ENCODE measurements at regions not wholly inside any gene's neighbourhood (a gene's known extent, or its start where the extent isn't known, plus 50 kb on each side); places are given as distances from the start of the nearest gene placed in this dataset.

DNA sequence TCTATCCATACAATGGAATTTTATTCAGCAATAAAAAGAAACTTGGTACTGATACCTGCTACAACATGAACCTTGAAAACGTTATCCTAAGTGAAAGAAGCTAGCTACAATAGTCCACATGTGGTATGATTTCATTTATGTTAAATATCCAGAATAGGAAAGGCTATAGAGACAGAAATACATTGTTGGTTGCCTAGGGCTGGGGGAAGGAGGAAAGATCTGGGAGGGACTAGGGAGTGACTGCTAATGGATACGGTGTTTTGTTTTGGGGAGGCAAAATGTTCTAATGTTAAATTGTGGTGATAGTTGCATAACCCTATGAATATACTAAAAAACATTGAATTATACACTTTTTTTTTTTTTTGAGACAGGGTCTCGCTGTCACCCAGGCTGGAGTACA, 141.1 kb upstream of the ARX start:
- no peak for DNase-seq
- Histone ChIP-seq H3K4me3 (no peak overlapping the region), H3K9me3 (no peaks in the 10 kb centered on the region), H3K36me3 (no peaks in the 10 kb centered on the region), H3K27ac (no peak overlapping the region), H3K4me1 (no peaks in the 10 kb centered on the region), H3K27me3 (no peaks in the 10 kb centered on the region)
- no peak for TF ChIP-seq POLR2A (IDR thresholded peaks at IDR 0.05)
- TF ChIP-seq, protein P1, sequence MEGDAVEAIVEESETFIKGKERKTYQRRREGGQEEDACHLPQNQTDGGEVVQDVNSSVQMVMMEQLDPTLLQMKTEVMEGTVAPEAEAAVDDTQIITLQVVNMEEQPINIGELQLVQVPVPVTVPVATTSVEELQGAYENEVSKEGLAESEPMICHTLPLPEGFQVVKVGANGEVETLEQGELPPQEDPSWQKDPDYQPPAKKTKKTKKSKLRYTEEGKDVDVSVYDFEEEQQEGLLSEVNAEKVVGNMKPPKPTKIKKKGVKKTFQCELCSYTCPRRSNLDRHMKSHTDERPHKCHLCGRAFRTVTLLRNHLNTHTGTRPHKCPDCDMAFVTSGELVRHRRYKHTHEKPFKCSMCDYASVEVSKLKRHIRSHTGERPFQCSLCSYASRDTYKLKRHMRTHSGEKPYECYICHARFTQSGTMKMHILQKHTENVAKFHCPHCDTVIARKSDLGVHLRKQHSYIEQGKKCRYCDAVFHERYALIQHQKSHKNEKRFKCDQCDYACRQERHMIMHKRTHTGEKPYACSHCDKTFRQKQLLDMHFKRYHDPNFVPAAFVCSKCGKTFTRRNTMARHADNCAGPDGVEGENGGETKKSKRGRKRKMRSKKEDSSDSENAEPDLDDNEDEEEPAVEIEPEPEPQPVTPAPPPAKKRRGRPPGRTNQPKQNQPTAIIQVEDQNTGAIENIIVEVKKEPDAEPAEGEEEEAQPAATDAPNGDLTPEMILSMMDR (IDR thresholded peaks at IDR 0.05) = no peak
- intact Hi-C loops (cut with DNase I; ENCODE audit: low total_unique reads) = no loop called here

DNA sequence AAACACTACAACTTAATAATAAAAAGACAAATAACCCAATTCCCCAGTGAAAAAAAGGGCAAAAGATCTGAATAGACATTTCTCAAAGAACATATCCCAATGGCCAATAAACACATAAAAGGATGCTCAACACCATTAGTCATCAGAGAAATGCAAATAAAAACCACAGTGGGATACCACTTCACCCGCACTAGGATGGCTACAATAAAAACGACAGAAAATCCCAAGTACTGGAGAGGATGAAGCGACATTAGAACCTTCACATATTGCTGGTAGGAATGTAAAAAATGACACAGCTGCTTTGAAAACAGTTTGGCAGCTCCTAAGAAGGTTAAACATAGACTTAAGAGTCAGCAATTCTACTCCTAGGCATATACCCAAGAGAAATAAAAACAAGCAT, 140.6 kb upstream of the ARX start:
- no peak for DNase-seq
- H3K27ac ChIP-seq = no peak overlapping the region
- H3K4me1 ChIP-seq = no peaks in the 10 kb centered on the region
- TF ChIP-seq, protein P1 (IDR thresholded peaks at IDR 0.05) = no peak
- TF ChIP-seq POLR2A (IDR thresholded peaks at IDR 0.05) = no peak
- peaks cover 0 to 2% of the 10 kb centered on the region in 2 donors for H3K27me3 ChIP-seq
- intact Hi-C loops (cut with DNase I; ENCODE audit: low total_unique reads) = no loop called here
- H3K4me3 ChIP-seq = no peak overlapping the region
- H3K36me3 ChIP-seq = no peaks in the 10 kb centered on the region
- H3K9me3 ChIP-seq = no peaks in the 10 kb centered on the region

DNA sequence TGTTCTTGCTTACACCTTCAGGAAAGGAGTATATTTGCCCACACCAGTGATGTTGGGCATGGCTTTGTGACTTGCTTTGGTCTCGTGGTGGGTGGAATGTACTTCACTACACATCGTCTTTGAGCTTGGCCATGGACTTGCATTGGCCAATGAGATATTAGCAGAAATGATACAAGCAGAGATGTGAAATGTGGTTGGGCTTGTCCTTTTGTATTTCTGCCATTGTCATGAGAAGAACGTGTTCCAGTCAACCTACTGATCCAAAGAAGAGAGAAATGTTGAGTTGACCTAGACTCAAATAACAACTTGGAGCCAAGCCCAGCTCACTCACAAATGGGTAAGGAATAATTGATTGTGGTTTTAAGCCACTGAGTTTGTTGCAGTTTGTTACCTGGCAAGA, 138.4 kb upstream of the ARX start:
- H3K27me3 ChIP-seq = peaks cover 0 to 3% of the 10 kb centered on the region in 2 donors
- H3K36me3 ChIP-seq = no peaks in the 10 kb centered on the region
- H3K9me3 ChIP-seq = no peaks in the 10 kb centered on the region
- no peaks in the 10 kb centered on the region for H3K4me1 ChIP-seq
- DNase-seq = no peak
- no peak for TF ChIP-seq POLR2A (IDR thresholded peaks at IDR 0.05)
- TF ChIP-seq, protein P1 (IDR thresholded peaks at IDR 0.05) = no peak
- intact Hi-C loops (cut with DNase I; ENCODE audit: low total_unique reads) = no loop called here
- H3K4me3 ChIP-seq = no peak overlapping the region
- no peak overlapping the region for H3K27ac ChIP-seq

DNA sequence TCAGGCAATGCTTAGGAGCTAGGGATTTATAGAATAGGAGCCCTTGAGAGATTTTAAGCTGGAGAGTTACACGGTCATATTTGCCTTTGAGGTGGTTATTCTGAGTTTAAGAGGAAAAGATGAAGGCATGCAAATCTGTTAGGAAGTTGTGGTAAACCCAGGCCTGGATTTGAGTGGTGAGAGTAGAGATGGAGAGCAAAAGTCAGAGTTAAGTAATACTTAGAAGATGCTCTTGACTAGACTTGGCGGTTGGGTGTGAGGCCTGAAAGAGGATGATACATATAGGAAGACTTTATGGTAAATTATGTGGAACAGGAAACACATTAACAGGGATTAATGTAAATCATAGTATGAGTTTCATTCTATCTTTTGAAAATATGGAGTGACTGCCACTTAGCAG, 136.0 kb upstream of the ARX start:
- H3K9me3 ChIP-seq = no peaks in the 10 kb centered on the region
- no peak overlapping the region for H3K27ac ChIP-seq
- no peaks in the 10 kb centered on the region for H3K4me1 ChIP-seq
- H3K36me3 ChIP-seq = no peaks in the 10 kb centered on the region
- intact Hi-C loops (cut with DNase I; ENCODE audit: low total_unique reads) = no loop called here
- TF ChIP-seq, protein P1 (IDR thresholded peaks at IDR 0.05) = no peak
- TF ChIP-seq POLR2A (IDR thresholded peaks at IDR 0.05) = no peak
- peaks cover 0 to 3% of the 10 kb centered on the region in 2 donors for H3K27me3 ChIP-seq
- DNase-seq = no peak
- H3K4me3 ChIP-seq = no peak overlapping the region

DNA sequence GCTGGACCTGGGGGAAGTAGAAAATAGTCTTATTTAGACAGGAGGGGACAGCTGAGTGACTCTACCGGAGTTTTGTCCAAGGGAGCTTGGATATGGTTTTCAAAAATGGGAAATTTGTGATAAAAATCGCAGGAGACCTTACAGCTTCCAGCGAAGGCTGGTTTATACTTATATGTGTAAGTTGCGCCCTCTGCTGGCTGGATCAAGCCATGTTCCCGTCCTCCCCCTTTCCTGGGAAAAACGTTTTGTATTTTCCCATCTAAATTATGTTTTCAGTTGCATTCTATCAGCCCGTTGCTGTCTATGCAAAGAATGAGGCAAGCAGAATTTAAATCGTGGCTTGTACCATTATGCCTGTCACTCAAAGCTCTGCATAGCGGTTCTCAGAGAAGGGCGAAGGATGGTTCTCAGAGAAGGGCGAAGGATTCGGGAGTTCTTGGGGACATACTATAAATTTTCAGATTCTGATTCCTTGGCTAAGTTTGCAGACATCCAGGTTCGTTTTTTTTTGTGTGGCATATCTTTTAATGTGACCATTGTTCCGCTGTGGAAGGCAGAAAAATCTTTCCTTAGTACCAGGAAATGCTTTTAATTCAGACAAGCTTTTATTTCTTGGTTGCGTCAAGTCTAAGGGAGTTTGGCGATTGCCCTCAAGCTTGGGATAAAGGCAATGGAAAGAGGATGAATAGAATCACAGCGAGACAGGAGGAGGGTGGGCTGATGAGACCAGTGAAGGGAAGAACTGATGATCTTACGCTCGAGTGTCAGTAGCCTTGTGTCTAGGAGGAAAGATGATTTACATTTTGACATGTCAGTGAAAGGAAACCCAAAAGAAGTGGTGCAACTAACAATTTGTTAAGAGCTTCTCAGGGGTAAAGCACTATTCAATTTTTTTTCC, 128.5 kb upstream of the ARX start:
- TF ChIP-seq, protein P1 (IDR thresholded peaks at IDR 0.05) = peak; percentile 45 to 55 (median 46)
- TF ChIP-seq POLR2A (IDR thresholded peaks at IDR 0.05) = no peak
- H3K4me3 ChIP-seq = no peak overlapping the region
- no peaks in the 10 kb centered on the region for H3K4me1 ChIP-seq
- no peaks in the 10 kb centered on the region for H3K36me3 ChIP-seq
- DNase-seq = peak; percentile 35 to 42
- H3K27ac ChIP-seq = no peak overlapping the region
- no peaks in the 10 kb centered on the region for H3K9me3 ChIP-seq
- peaks cover 0 to 7% of the 10 kb centered on the region in 2 donors for H3K27me3 ChIP-seq
- intact Hi-C loops (cut with DNase I; ENCODE audit: low total_unique reads) = no loop called here
